Endothelial cell of umbilical vein (primary cell): ENCODE measurements at regions not wholly inside any gene's neighbourhood (a gene's known extent, or its start where the extent isn't known, plus 50 kb on each side); places are given as distances from the start of the nearest gene placed in this dataset.

Source experiments
- BruUV-seq: library from RNA; stranded (reverse); fragments of 400-500 nt; replicated peaks from 2 replicates; lab custom pipeline; 2021; lab: Mats Ljungman, UMichigan
- CTCF ChIA-PET: fragments of 300-600, 350-600 bp; sonication (Branson Sonifier 250); formaldehyde crosslinking; loops from one replicate; lab custom pipeline; 2021; ENCODE audit warnings: antibody characterized with exemption, inconsistent platforms; lab: Charles Lee
- POLR2A ChIA-PET: fragments of 300-600, 350-600 bp; sonication (Branson Sonifier 250); formaldehyde crosslinking; loops from one replicate; lab custom pipeline; 2021; ENCODE audit warnings: antibody characterized with exemption, inconsistent platforms; lab: Charles Lee
- DNase-seq: peaks from one replicate; pipeline ENCODE4 v3.0.0-alpha.2; 2011; ENCODE audit warnings: low read depth, low spot score
- FAIRE-seq: peaks from 2 replicates; lab custom pipeline; 2011; peaks lifted over from hg19 to GRCh38; lab: Jason Lieb, UNC
- H2AFZ ChIP-seq: 2 replicates; pipeline ENCODE4 v1.6.0; 2012; ENCODE audit warnings: low read depth, low read length, control low read depth, inconsistent platforms
- H3K27ac ChIP-seq: 2 replicates; pipeline ENCODE4 v1.5.1; 2011; ENCODE audit warnings: low read depth, mild to moderate bottlenecking, control low read depth, low read length, moderate library complexity; ENCODE audit not compliant: insufficient read depth
- H3K27me3 ChIP-seq, 2 experiments: 2 replicates each; pipeline versions ENCODE4 v1.6.0 to v1.6.1; 2011; ENCODE audit warnings: low read length in 2 of 2, mixed read lengths in 1 of 2; ENCODE audit not compliant: control insufficient read depth in 2 of 2, insufficient read depth in 2 of 2
- H3K36me3 ChIP-seq, 2 experiments: 2 replicates in 1 of 2; 3 replicates in 1 of 2; pipeline ENCODE4 v1.5.1; 2011; ENCODE audit warnings: low read length in 2 of 2, mild to moderate bottlenecking in 1 of 2, moderate library complexity in 1 of 2; ENCODE audit not compliant: control insufficient read depth in 2 of 2, insufficient read depth in 2 of 2; ENCODE audit errors: extremely low read depth in 1 of 2
- H3K4me1 ChIP-seq: 3 replicates; pipeline ENCODE4 v1.5.1; 2011; ENCODE audit warnings: mild to moderate bottlenecking, low read length; ENCODE audit not compliant: control insufficient read depth, insufficient read depth; ENCODE audit errors: extremely low read depth
- H3K4me2 ChIP-seq: 2 replicates; pipeline ENCODE4 v1.6.1; 2011; ENCODE audit warnings: low read length, control low read depth, mixed read lengths; ENCODE audit not compliant: insufficient read depth
- H3K4me3 ChIP-seq, 3 experiments: fragments of 200-600 bp in 1 of 3; sonication (generic), shearing (Covaris generic) in 1 of 3; replicated peaks in 1 of 3; 2 replicates each; pipeline ENCODE4 v1.5.1; 2011 to 2016; ENCODE audit warnings: control low read depth in 3 of 3, low read length in 3 of 3, mild to moderate bottlenecking in 2 of 3, inconsistent platforms in 1 of 3, low read depth in 1 of 3, moderate library complexity in 1 of 3; ENCODE audit not compliant: insufficient read depth in 1 of 3
- H3K79me2 ChIP-seq: 2 replicates; pipeline ENCODE4 v1.6.0; 2012; ENCODE audit warnings: low read length, inconsistent platforms; ENCODE audit not compliant: control insufficient read depth, insufficient read depth
- H3K9ac ChIP-seq: replicated peaks from 2 replicates; pipeline ENCODE3; 2011; ENCODE audit warnings: low read length, control low read depth; ENCODE audit not compliant: insufficient read depth; ENCODE audit errors: extremely low read depth
- H3K9me1 ChIP-seq: replicated peaks from 3 replicates; pipeline ENCODE4 v1.6.0; 2011; ENCODE audit warnings: mild to moderate bottlenecking, low read length; ENCODE audit not compliant: control insufficient read depth, insufficient read depth; ENCODE audit errors: extremely low read depth
- H3K9me3 ChIP-seq: replicated peaks from 2 replicates; pipeline ENCODE4 v1.5.1; 2012; ENCODE audit warnings: low read length, inconsistent platforms; ENCODE audit not compliant: control insufficient read depth, insufficient read depth
- H4K20me1 ChIP-seq: replicated peaks from 2 replicates; pipeline ENCODE3; 2011; ENCODE audit warnings: mild to moderate bottlenecking, low read length; ENCODE audit not compliant: control insufficient read depth, insufficient read depth; ENCODE audit errors: extremely low read depth
- EZH2 ChIP-seq: IDR thresholded peaks from 2 replicates; pipeline ENCODE4 v1.6.1; 2012; ENCODE audit warnings: borderline replicate concordance, low read depth, mild to moderate bottlenecking, moderate library complexity, low read length, inconsistent platforms; ENCODE audit not compliant: severe bottlenecking
- FOS ChIP-seq: IDR thresholded peaks from 2 replicates; pipeline ENCODE4 v1.6.1; 2011; ENCODE audit warnings: mild to moderate bottlenecking, low read length, moderate library complexity, borderline replicate concordance; ENCODE audit not compliant: insufficient read depth
- GATA2 ChIP-seq: IDR thresholded peaks from 2 replicates; pipeline ENCODE4 v1.7.0; 2011; ENCODE audit warnings: low read depth, mild to moderate bottlenecking, moderate library complexity, mixed read lengths, low read length; ENCODE audit not compliant: insufficient read length, insufficient read depth
- JUN ChIP-seq: IDR thresholded peaks from 2 replicates; pipeline ENCODE4 v1.6.1; 2011; ENCODE audit warnings: borderline replicate concordance, low read depth; ENCODE audit not compliant: insufficient read length, insufficient read depth
- MAX ChIP-seq: IDR thresholded peaks from 2 replicates; pipeline ENCODE4 v1.6.1; 2011; ENCODE audit not compliant: insufficient read depth, insufficient read length
- MYC ChIP-seq: IDR thresholded peaks from one replicate; pipeline ENCODE4 v1.6.1; 2011; ENCODE audit warnings: mild to moderate bottlenecking, low read depth, low read length
- POLR2A ChIP-seq: IDR thresholded peaks from 2 replicates; pipeline ENCODE4 v1.6.1; 2012; ENCODE audit warnings: low read depth, mild to moderate bottlenecking, control low read depth, low read length
- POLR2AphosphoS5 ChIP-seq: IDR thresholded peaks from 2 replicates; pipeline ENCODE4 v1.6.1; 2012; ENCODE audit warnings: low read depth, mild to moderate bottlenecking, control low read depth, low read length, moderate library complexity; ENCODE audit not compliant: insufficient read depth
- dilution Hi-C: fragments of 300-500 bp; cut with MboI; formaldehyde crosslinking; loops from one replicate; pipeline ENCODE4 v1.15.0; 2019; ENCODE audit warnings: low sequenced_read_pairs; ENCODE audit not compliant: extremely low pct_ligation_motif_present
- intact Hi-C: fragments of 100-400 bp; cut with micrococcal nuclease; formaldehyde crosslinking; loops from one replicate; pipeline ENCODE4 v1.10.0; 2022
- TF ChIP-seq, protein P1 (sequence below), 2 donors: IDR thresholded peaks; 1 replicate in 1 of 2; 2 replicates in 1 of 2; pipeline ENCODE4 v1.5.1; 2011; ENCODE audit warnings: low read length in 2 of 2, mild to moderate bottlenecking in 2 of 2, moderate library complexity in 2 of 2, control low read depth in 1 of 2, inconsistent platforms in 1 of 2, low read depth in 1 of 2; ENCODE audit not compliant: insufficient read depth in 1 of 2; ENCODE audit errors: extremely low read depth in 1 of 2

DNA sequence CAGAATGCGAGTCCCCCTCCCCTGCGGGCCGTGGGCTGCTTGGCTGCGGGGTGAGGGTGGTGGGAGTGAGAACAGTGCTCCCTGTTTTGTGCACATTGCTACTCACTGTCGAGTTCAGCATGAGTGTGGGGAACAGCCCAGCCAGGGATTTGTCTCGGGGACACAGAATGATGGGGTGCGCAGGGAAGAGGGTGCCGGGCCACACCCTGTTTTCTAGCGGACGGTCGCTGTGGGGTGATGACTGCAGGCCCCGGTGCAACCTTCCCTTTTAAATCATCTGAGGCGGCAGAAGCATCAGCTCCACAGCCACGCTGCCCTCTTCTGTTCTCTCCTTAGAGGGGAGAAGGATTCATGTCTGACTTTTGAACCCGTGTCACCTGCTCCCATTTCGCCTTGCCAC, 1051.2 kb downstream of the TBC1D22A start:
- POLR2A ChIA-PET: no interaction called here

More for the DNA sequence above, 1051.2 kb downstream of the TBC1D22A start:
- Histone ChIP-seq H4K20me1 (no peaks in the 10 kb centered on the region), H2AFZ (no peak overlapping the region), H3K4me1 (no peaks in the 10 kb centered on the region), H3K4me3 (no peak overlapping the region), H3K36me3 (no peaks in the 10 kb centered on the region), H3K9me1 (no peaks in the 10 kb centered on the region), H3K79me2 (no peaks in the 10 kb centered on the region), H3K9me3 (peaks cover 11% of the 10 kb centered on the region), H3K27ac (no peak overlapping the region), H3K9ac (no peak overlapping the region), H3K27me3 (no peaks in the 10 kb centered on the region), H3K4me2 (no peak overlapping the region)
- dilution Hi-C loops (no loop called here), intact Hi-C loops (no loop called here)
- no peak for TF ChIP-seq JUN
- TF ChIP-seq FOS: no peak
- TF ChIP-seq MYC: no peak
- no peak for TF ChIP-seq POLR2AphosphoS5
- TF ChIP-seq, protein P1, sequence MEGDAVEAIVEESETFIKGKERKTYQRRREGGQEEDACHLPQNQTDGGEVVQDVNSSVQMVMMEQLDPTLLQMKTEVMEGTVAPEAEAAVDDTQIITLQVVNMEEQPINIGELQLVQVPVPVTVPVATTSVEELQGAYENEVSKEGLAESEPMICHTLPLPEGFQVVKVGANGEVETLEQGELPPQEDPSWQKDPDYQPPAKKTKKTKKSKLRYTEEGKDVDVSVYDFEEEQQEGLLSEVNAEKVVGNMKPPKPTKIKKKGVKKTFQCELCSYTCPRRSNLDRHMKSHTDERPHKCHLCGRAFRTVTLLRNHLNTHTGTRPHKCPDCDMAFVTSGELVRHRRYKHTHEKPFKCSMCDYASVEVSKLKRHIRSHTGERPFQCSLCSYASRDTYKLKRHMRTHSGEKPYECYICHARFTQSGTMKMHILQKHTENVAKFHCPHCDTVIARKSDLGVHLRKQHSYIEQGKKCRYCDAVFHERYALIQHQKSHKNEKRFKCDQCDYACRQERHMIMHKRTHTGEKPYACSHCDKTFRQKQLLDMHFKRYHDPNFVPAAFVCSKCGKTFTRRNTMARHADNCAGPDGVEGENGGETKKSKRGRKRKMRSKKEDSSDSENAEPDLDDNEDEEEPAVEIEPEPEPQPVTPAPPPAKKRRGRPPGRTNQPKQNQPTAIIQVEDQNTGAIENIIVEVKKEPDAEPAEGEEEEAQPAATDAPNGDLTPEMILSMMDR (IDR thresholded peaks at IDR 0.05; ENCODE audit: extremely low read depth in 1 of 2, insufficient read depth in 1 of 2, low read depth in 1 of 2, low read length in 2 of 2): no peak
- TF ChIP-seq EZH2: no peak
- no peak for TF ChIP-seq GATA2
- TF ChIP-seq MAX: no peak
- TF ChIP-seq POLR2A: no peak
- DNase-seq: no peak
- CTCF ChIA-PET: no interaction called here
- no peak for FAIRE-seq
- no TSS peak for BruUV-seq
